Lung (tissue), 11 donors: ENCODE measurements at regions not wholly inside any gene's neighbourhood (a gene's known extent, or its start where the extent isn't known, plus 50 kb on each side); places are given as distances from the start of the nearest gene placed in this dataset.

ENCODE experiments used
- ATAC-seq: fragments of 200-7000 bp; cut with Tn5 transposase; one replicate; pipeline ENCODE4 v1.9.1; 2020; ENCODE audit warnings: moderate number of reproducible peaks; ENCODE audit not compliant: insufficient read depth, low FRiP score
- DNase-seq, 3 donors: peaks; one replicate each; pipeline ENCODE4 v3.0.0-alpha.2; 2013 to 2017
- H3K27ac ChIP-seq, 2 donors: one replicate each; pipeline ENCODE4 v1.5.1; 2013; ENCODE audit warnings: mild to moderate bottlenecking in 2 of 2, moderate library complexity in 2 of 2, control low read depth in 1 of 2, inconsistent platforms in 1 of 2, low read depth in 1 of 2, low read length in 1 of 2
- H3K27me3 ChIP-seq, 3 donors: one replicate each; pipeline ENCODE4 v1.5.1; 2013; ENCODE audit warnings: low read length in 2 of 3; ENCODE audit not compliant: control insufficient read depth in 3 of 3, insufficient read depth in 3 of 3
- H3K36me3 ChIP-seq, 4 donors: one replicate each; pipeline ENCODE4 v1.5.1; 2013; ENCODE audit warnings: low read length in 4 of 4, mild to moderate bottlenecking in 1 of 4, moderate library complexity in 1 of 4; ENCODE audit not compliant: control insufficient read depth in 4 of 4, insufficient read depth in 4 of 4
- H3K4me1 ChIP-seq, 5 donors: one replicate each; pipeline ENCODE4 v1.5.1; 2013; ENCODE audit warnings: low read length in 5 of 5, mild to moderate bottlenecking in 2 of 5, moderate library complexity in 1 of 5; ENCODE audit not compliant: control insufficient read depth in 5 of 5, insufficient read depth in 5 of 5
- H3K4me3 ChIP-seq: one replicate; pipeline ENCODE4 v1.5.1; 2013; ENCODE audit warnings: mild to moderate bottlenecking, control low read depth, moderate library complexity
- H3K9ac ChIP-seq, 2 donors: one replicate each; pipeline ENCODE4 v1.5.1; 2013; ENCODE audit warnings: low read length in 2 of 2, control low read depth in 1 of 2; ENCODE audit not compliant: insufficient read depth in 1 of 2
- H3K9me3 ChIP-seq, 4 donors: one replicate each; pipeline ENCODE4 v1.5.1; 2013; ENCODE audit warnings: low read length in 3 of 4, mild to moderate bottlenecking in 1 of 4, moderate library complexity in 1 of 4; ENCODE audit not compliant: control insufficient read depth in 4 of 4, insufficient read depth in 3 of 4
- CTCF ChIP-seq: IDR thresholded peaks from 2 replicates; pipeline ENCODE4 v1.5.1; 2012; ENCODE audit warnings: mild to moderate bottlenecking; ENCODE audit errors: control extremely low read depth, extremely low read depth
- WGBS, 2 donors: extraction: QIAGEN DNeasy Blood & Tissue Kit; methylation state at CpG; one replicate each; pipeline ENCODE4 v1.1.7; 2013; 5-methylcytosine and 5-hydroxymethylcytosine counted together
- donor health status: control.
- donor health status: control.
- donor health status: Bipolar disorder and iron deficiency.
- donor health status: healthy.
- donor health status: DM: yes; HTN: yes; CAD: no.

GRCh38 chr19:28349604-28350003, 863.3 kb downstream of the UQCRFS1 start:
- H3K4me1 ChIP-seq, result no peaks in the 10 kb centered on the region
- H3K9ac ChIP-seq, result no peak overlapping the region
- peaks cover 0 to 15% (median 0%) of the 10 kb centered on the region in 4 donors for H3K9me3 ChIP-seq
- ATAC-seq (no peak), DNase-seq (no peak)
- WGBS, 2 donors, result 57 to 76% methylated on average over 2 of the region's 2 CpGs
- H3K4me3 ChIP-seq, result no peak overlapping the region
- H3K27ac ChIP-seq, result no peak overlapping the region
- H3K27me3 ChIP-seq, result no peaks in the 10 kb centered on the region
- H3K36me3 ChIP-seq, result no peaks in the 10 kb centered on the region
- no peak for TF ChIP-seq CTCF

DNA sequence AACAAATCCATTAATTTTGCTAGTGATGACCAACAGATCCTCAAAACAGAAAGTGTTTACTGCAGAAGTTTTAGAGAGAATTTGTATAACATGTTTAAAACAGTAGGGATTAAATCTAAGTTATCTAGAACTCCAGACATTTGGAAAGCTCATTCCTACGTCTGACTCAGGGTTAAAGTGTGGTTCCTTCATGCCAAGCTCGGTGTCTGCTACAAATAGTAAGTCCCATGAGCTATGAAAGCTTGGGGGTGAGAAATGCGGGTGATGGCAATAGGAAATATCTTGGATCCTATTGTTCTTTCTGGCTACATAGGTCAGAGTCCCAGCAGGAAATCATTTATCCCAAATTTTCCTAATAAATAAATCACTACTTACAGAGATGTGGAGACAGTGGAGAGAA, 867.1 kb downstream of the UQCRFS1 start:
- H3K9ac ChIP-seq, result no peak overlapping the region
- TF ChIP-seq CTCF, result no peak
- WGBS, 2 donors, result 65 to 68% methylated on average over 3 of the region's 3 CpGs

GRCh38 chr19:28341810-28342350, 871.1 kb downstream of the UQCRFS1 start:
- 84 to 87% methylated on average over 5 of the region's 5 CpGs for WGBS, 2 donors
- TF ChIP-seq CTCF, result no peak
- Histone ChIP-seq H3K27me3 (no peaks in the 10 kb centered on the region), H3K27ac (no peak overlapping the region), H3K4me3 (no peak overlapping the region), H3K36me3 (no peaks in the 10 kb centered on the region), H3K9me3 (peaks cover 0 to 5% (median 1%) of the 10 kb centered on the region in 4 donors), H3K4me1 (no peaks in the 10 kb centered on the region), H3K9ac (no peak overlapping the region)
- DNase-seq, result no peak
- ATAC-seq, result no peak

More for the DNA sequence above, 867.1 kb downstream of the UQCRFS1 start:
- DNase-seq (no peak), ATAC-seq (no peak)
- Histone ChIP-seq H3K4me1 (no peaks in the 10 kb centered on the region), H3K27me3 (no peaks in the 10 kb centered on the region), H3K9me3 (peaks cover 0 to 7% (median 0%) of the 10 kb centered on the region in 4 donors), H3K36me3 (no peaks in the 10 kb centered on the region), H3K4me3 (no peak overlapping the region), H3K27ac (no peak overlapping the region)

GRCh38 chr19:28334419-28334818, 878.5 kb downstream of the UQCRFS1 start:
- no peaks in the 10 kb centered on the region for H3K27me3 ChIP-seq
- no peaks in the 10 kb centered on the region for H3K36me3 ChIP-seq
- ATAC-seq (no peak), DNase-seq (no peak)
- H3K9ac ChIP-seq, result no peak overlapping the region
- no peaks in the 10 kb centered on the region for H3K4me1 ChIP-seq
- H3K9me3 ChIP-seq, result peaks cover 0 to 13% (median 0%) of the 10 kb centered on the region in 4 donors
- WGBS, 2 donors, result 77 to 81% methylated on average over 4 of the region's 4 CpGs
- no peak overlapping the region for H3K27ac ChIP-seq
- no peak for TF ChIP-seq CTCF
- no peak overlapping the region for H3K4me3 ChIP-seq
